HG03025 (cell line): ENCODE measurements at regions not wholly inside any gene's neighbourhood (a gene's known extent, or its start where the extent isn't known, plus 50 kb on each side); places are given as distances from the start of the nearest gene placed in this dataset.

Experiments used
- ATAC-seq: cut with Tn5 transposase; IDR thresholded peaks from one replicate; pipeline ENCODE4 v1.9.1; 2021; ENCODE audit warnings: mild to moderate bottlenecking, moderate library complexity; ENCODE audit not compliant: unreplicated experiment, low FRiP score

- ATAC-seq: no peak
These were observed 119.6 kb upstream of the CPSF6 start for GRCh38 chr12:69119770-69120169.

GRCh38 chr12:69120354-69120753, 119.0 kb upstream of the CPSF6 start:
- ATAC-seq: no peak

GRCh38 chr12:69123311-69123710, 116.1 kb upstream of the CPSF6 start:
- no peak for ATAC-seq

- no peak for ATAC-seq
These were observed 115.3 kb upstream of the CPSF6 start for GRCh38 chr12:69123919-69124638.

GRCh38 chr12:69129017-69129416, 110.4 kb upstream of the CPSF6 start:
- no peak for ATAC-seq

- no peak for ATAC-seq
These were observed 109.8 kb upstream of the CPSF6 start for GRCh38 chr12:69129564-69129963.

GRCh38 chr12:69130064-69130463, 109.3 kb upstream of the CPSF6 start:
- no peak for ATAC-seq

- no peak for ATAC-seq
These were observed 108.3 kb upstream of the CPSF6 start for GRCh38 chr12:69131077-69131476.

GRCh38 chr12:69136931-69137613, 102.3 kb upstream of the CPSF6 start:
- no peak for ATAC-seq

GRCh38 chr12:69141074-69141473, 98.3 kb upstream of the CPSF6 start:
- ATAC-seq: no peak

- ATAC-seq: no peak
These were observed 90.1 kb upstream of the CPSF6 start for GRCh38 chr12:69149270-69149669.

- ATAC-seq: no peak
These were observed 89.1 kb upstream of the CPSF6 start for GRCh38 chr12:69150083-69150795.

- ATAC-seq: no peak
These were observed 88.6 kb upstream of the CPSF6 start for GRCh38 chr12:69150796-69151127.

GRCh38 chr12:69151254-69151764, 88.1 kb upstream of the CPSF6 start:
- ATAC-seq: no peak

- ATAC-seq: no peak
These were observed 84.6 kb upstream of the CPSF6 start for GRCh38 chr12:69154585-69155363.

GRCh38 chr12:69157023-69157655, 82.2 kb upstream of the CPSF6 start:
- peak; percentile 93 for ATAC-seq

GRCh38 chr12:69161829-69162228, 77.5 kb upstream of the CPSF6 start:
- ATAC-seq: no peak

GRCh38 chr12:69163681-69164362, 75.5 kb upstream of the CPSF6 start:
- ATAC-seq: no peak

GRCh38 chr12:69167648-69168165, 71.7 kb upstream of the CPSF6 start:
- ATAC-seq: no peak
